HEK293 (cell line): ENCODE measurements at regions not wholly inside any gene's neighbourhood (a gene's known extent, or its start where the extent isn't known, plus 50 kb on each side); places are given as distances from the start of the nearest gene placed in this dataset.

Experiments used
- CTCF ChIA-PET: fragments of 350-600 bp; formaldehyde crosslinking; extraction: SDS; loops from one replicate; lab custom pipeline; 2021; ENCODE audit warnings: antibody characterized with exemption; lab: Yijun Ruan, JAX
- POLR2A ChIA-PET: fragments of 300-600 bp; formaldehyde crosslinking; extraction: SDS; loops from one replicate; lab custom pipeline; 2020; ENCODE audit warnings: antibody characterized with exemption, inconsistent platforms; lab: Yijun Ruan, JAX
- H3K27ac ChIP-seq: fragments of 200-500 bp; sonication (Bioruptor generic); 2 replicates; pipeline ENCODE4 v1.5.1; 2014; ENCODE audit warnings: low read depth, low read length, control low read depth, inconsistent platforms; ENCODE audit errors: extremely low read depth
- H3K36me3 ChIP-seq, 2 experiments: fragments of 200-500 bp in 1 of 2; sonication (Bioruptor generic) in 1 of 2; 1 replicate in 1 of 2; 2 replicates in 1 of 2; pipeline ENCODE4 v1.5.1; 2014 to 2017; ENCODE audit warnings: inconsistent platforms in 2 of 2, low read length in 2 of 2; ENCODE audit not compliant: control insufficient read depth in 2 of 2, insufficient read depth in 1 of 2
- H3K4me1 ChIP-seq: fragments of 200-500 bp; sonication (Bioruptor generic); 2 replicates; pipeline ENCODE4 v1.5.1; 2014; ENCODE audit warnings: mild to moderate bottlenecking, low read length, inconsistent platforms; ENCODE audit not compliant: control insufficient read depth, insufficient read depth
- H3K4me3 ChIP-seq: 2 replicates; pipeline ENCODE4 v1.5.1; 2011; ENCODE audit warnings: low read depth, mild to moderate bottlenecking, control low read depth, low read length, moderate library complexity
- H3K9me3 ChIP-seq: fragments of 200-500 bp; sonication (Bioruptor generic); 2 replicates; pipeline ENCODE4 v1.5.1; 2014; ENCODE audit warnings: low read depth, low read length, inconsistent platforms; ENCODE audit not compliant: control insufficient read depth, insufficient read depth
- INSM2 ChIP-seq: fragments of 450-650 bp; formaldehyde crosslinking; IDR thresholded peaks from 2 replicates; pipeline ENCODE4 v1.5.1; 2016; ENCODE audit warnings: missing biosample characterization, missing genetic modification characterization
- KLF8 ChIP-seq: fragments of 450-650 bp; formaldehyde crosslinking; IDR thresholded peaks from 2 replicates; pipeline ENCODE4 v1.5.1; 2016; ENCODE audit warnings: missing biosample characterization, missing genetic modification characterization
- OSR2 ChIP-seq: fragments of 450-650 bp; formaldehyde crosslinking; IDR thresholded peaks from 2 replicates; pipeline ENCODE4 v1.5.1; 2016; ENCODE audit warnings: missing biosample characterization, missing genetic modification characterization
- OVOL3 ChIP-seq: fragments of 450-650 bp; formaldehyde crosslinking; IDR thresholded peaks from 2 replicates; pipeline ENCODE4 v1.5.1; 2016; ENCODE audit warnings: missing biosample characterization, missing genetic modification characterization
- PRDM2 ChIP-seq: fragments of 450-650 bp; formaldehyde crosslinking; IDR thresholded peaks from 2 replicates; pipeline ENCODE4 v1.5.1; 2016; ENCODE audit warnings: missing biosample characterization, missing genetic modification characterization, borderline replicate concordance
- SP3 ChIP-seq: fragments of 450-650 bp; formaldehyde crosslinking; IDR thresholded peaks from 2 replicates; pipeline ENCODE4 v1.5.1; 2016; ENCODE audit warnings: missing biosample characterization, missing genetic modification characterization
- TRIM28 ChIP-seq: IDR thresholded peaks from 2 replicates; pipeline ENCODE4 v1.6.1; 2011; ENCODE audit warnings: low read length, control low read depth, borderline replicate concordance
- ZBTB8A ChIP-seq: fragments of 450-650 bp; formaldehyde crosslinking; IDR thresholded peaks from 2 replicates; pipeline ENCODE4 v1.5.1; 2016; ENCODE audit warnings: missing biosample characterization, missing genetic modification characterization
- ZNF155 ChIP-seq: fragments of 450-650 bp; formaldehyde crosslinking; IDR thresholded peaks from 2 replicates; pipeline ENCODE4 v1.5.1; 2016; ENCODE audit warnings: missing biosample characterization, missing genetic modification characterization
- ZNF211 ChIP-seq: fragments of 450-650 bp; formaldehyde crosslinking; IDR thresholded peaks from 2 replicates; pipeline ENCODE4 v1.5.1; 2016; ENCODE audit warnings: low read depth, missing biosample characterization, missing genetic modification characterization
- ZNF223 ChIP-seq: fragments of 450-650 bp; formaldehyde crosslinking; IDR thresholded peaks from 2 replicates; pipeline ENCODE4 v1.5.1; 2016; ENCODE audit warnings: missing biosample characterization, missing genetic modification characterization
- ZNF26 ChIP-seq: fragments of 450-650 bp; formaldehyde crosslinking; IDR thresholded peaks from 2 replicates; pipeline ENCODE4 v1.5.1; 2016; ENCODE audit warnings: missing biosample characterization, missing genetic modification characterization
- ZNF335 ChIP-seq: fragments of 450-650 bp; formaldehyde crosslinking; conservative IDR thresholded peaks from 2 replicates; pipeline ENCODE4 v1.5.1; 2016; ENCODE audit warnings: missing biosample characterization, missing genetic modification characterization
- ZNF354C ChIP-seq: fragments of 450-650 bp; formaldehyde crosslinking; IDR thresholded peaks from 2 replicates; pipeline ENCODE4 v1.5.1; 2016; ENCODE audit warnings: missing biosample characterization, missing genetic modification characterization, low read depth, borderline replicate concordance
- ZNF362 ChIP-seq: fragments of 450-650 bp; formaldehyde crosslinking; IDR thresholded peaks from 2 replicates; pipeline ENCODE4 v1.5.1; 2016; ENCODE audit warnings: missing biosample characterization, missing genetic modification characterization
- ZNF37A ChIP-seq: fragments of 450-650 bp; IDR thresholded peaks from 2 replicates; pipeline ENCODE4 v1.5.1; 2018; ENCODE audit warnings: missing biosample characterization, missing genetic modification characterization
- ZNF391 ChIP-seq: fragments of 450-650 bp; formaldehyde crosslinking; IDR thresholded peaks from 2 replicates; pipeline ENCODE4 v1.5.1; 2016; ENCODE audit warnings: low read depth, missing biosample characterization, missing genetic modification characterization, borderline replicate concordance
- ZNF473 ChIP-seq: fragments of 450-650 bp; formaldehyde crosslinking; IDR thresholded peaks from 2 replicates; pipeline ENCODE4 v1.5.1; 2017; ENCODE audit warnings: missing biosample characterization, missing genetic modification characterization
- ZNF510 ChIP-seq: fragments of 450-650 bp; formaldehyde crosslinking; IDR thresholded peaks from 2 replicates; pipeline ENCODE4 v1.5.1; 2018; ENCODE audit warnings: mild to moderate bottlenecking, missing genetic modification characterization, missing biosample characterization; ENCODE audit not compliant: insufficient replicate concordance
- ZNF600 ChIP-seq: fragments of 450-650 bp; formaldehyde crosslinking; IDR thresholded peaks from 2 replicates; pipeline ENCODE4 v1.5.1; 2016; ENCODE audit warnings: missing biosample characterization, missing genetic modification characterization
- ZNF623 ChIP-seq: fragments of 450-650 bp; formaldehyde crosslinking; IDR thresholded peaks from 2 replicates; pipeline ENCODE4 v1.5.1; 2016; ENCODE audit warnings: missing biosample characterization, missing genetic modification characterization
- ZNF768 ChIP-seq: fragments of 450-650 bp; formaldehyde crosslinking; IDR thresholded peaks from 2 replicates; pipeline ENCODE4 v1.5.1; 2018; ENCODE audit warnings: missing biosample characterization, mild to moderate bottlenecking, missing genetic modification characterization

GRCh38 chr6:54775576-54775975 lies 71.0 kb upstream of the FAM83B start (continued):
- no peak for TF ChIP-seq INSM2 (tag by site-specific recombination)
- no peak for TF ChIP-seq ZNF37A (tag by site-specific recombination)
- TF ChIP-seq ZNF623 (tag by site-specific recombination) = no peak
- no peak for TF ChIP-seq OVOL3 (tag by site-specific recombination)
- no peak for TF ChIP-seq ZNF391
- no peak for TF ChIP-seq ZNF223
- no peak for TF ChIP-seq PRDM2 (tag by site-specific recombination)
- TF ChIP-seq ZNF354C (tag by site-specific recombination) = no peak
- TF ChIP-seq, all 188 proteins: peak for 0

GRCh38 chr6:54776891-54777290 lies 69.7 kb upstream of the FAM83B start:
- H3K4me1 ChIP-seq = no peaks in the 10 kb centered on the region
- no peaks in the 10 kb centered on the region for H3K9me3 ChIP-seq
- CTCF ChIA-PET = no interaction called here
- H3K4me3 ChIP-seq = no peak overlapping the region
- H3K36me3 ChIP-seq = no peaks in the 10 kb centered on the region
- TF ChIP-seq INSM2 (tag by site-specific recombination) = no peak
- no peak for TF ChIP-seq ZNF510 (tag by site-specific recombination)
- TF ChIP-seq ZNF473 (tag by site-specific recombination) = no peak
- TF ChIP-seq ZBTB8A (tag by site-specific recombination) = no peak
- no peak for TF ChIP-seq ZNF600
- TF ChIP-seq SP3 = no peak
- TF ChIP-seq ZNF362 (tag by site-specific recombination) = no peak
- TF ChIP-seq ZNF211 (tag by site-specific recombination) = no peak
- TF ChIP-seq ZNF768 (tag by site-specific recombination) = no peak
- no peak for TF ChIP-seq KLF8 (tag by site-specific recombination)
- no peak for TF ChIP-seq OSR2 (tag by site-specific recombination)
- no peak for TF ChIP-seq TRIM28
- TF ChIP-seq ZNF335 = no peak
- TF ChIP-seq ZNF26 (tag by site-specific recombination) = no peak
- no peak for TF ChIP-seq ZNF155
- no peak overlapping the region for H3K27ac ChIP-seq
- POLR2A ChIA-PET = interaction anchor here (0.7 kb wide), 2 partner anchors 58 to 473 kb away, joined by 3 read pairs; no protein-coding TSS in a partner anchor
